BJ (cell line): ENCODE measurements at regions not wholly inside any gene's neighbourhood (a gene's known extent, or its start where the extent isn't known, plus 50 kb on each side); places are given as distances from the start of the nearest gene placed in this dataset.

Experiments
- CTCF ChIA-PET: fragments of 350-600 bp; formaldehyde crosslinking; extraction: SDS; loops from one replicate; lab custom pipeline; 2021; ENCODE audit warnings: antibody characterized with exemption, inconsistent platforms; lab: Yijun Ruan, JAX
- POLR2A ChIA-PET: fragments of 300-600 bp; sonication (Branson Sonifier 250); formaldehyde crosslinking; extraction: SDS; loops from one replicate; lab custom pipeline; 2021; ENCODE audit warnings: antibody characterized with exemption; lab: Charles Lee
- DNase-seq: peaks from one replicate; pipeline ENCODE4 v3.0.0-alpha.2; 2011; ENCODE audit warnings: low read depth
- H3K27me3 ChIP-seq: 2 replicates; pipeline ENCODE4 v1.6.0; 2011; ENCODE audit warnings: low read length; ENCODE audit not compliant: control insufficient read depth, insufficient read depth
- H3K36me3 ChIP-seq: 2 replicates; pipeline ENCODE4 v1.5.1; 2011; ENCODE audit warnings: low read length; ENCODE audit not compliant: control insufficient read depth, insufficient read depth
- H3K4me3 ChIP-seq: 2 replicates; pipeline ENCODE4 v1.5.1; 2011; ENCODE audit warnings: low read depth, mild to moderate bottlenecking, control low read depth, low read length
- CTCF ChIP-seq: IDR thresholded peaks from 2 replicates; pipeline ENCODE4 v1.5.1; 2011; ENCODE audit warnings: low read depth, mild to moderate bottlenecking, control low read depth, inconsistent platforms, low read length, moderate library complexity; ENCODE audit not compliant: insufficient read depth

GRCh38 chrX:117743469-117744251, 372.9 kb downstream of the KLHL13 start:
- no peaks in the 10 kb centered on the region for H3K36me3 ChIP-seq

GRCh38 chrX:117713411-117713810, 403.2 kb downstream of the KLHL13 start:
- Histone ChIP-seq H3K36me3 (no peaks in the 10 kb centered on the region), H3K4me3 (no peak overlapping the region), H3K27me3 (no peaks in the 10 kb centered on the region)
- no peak for TF ChIP-seq CTCF
- ChIA-PET POLR2A (no interaction called here), CTCF (no interaction called here)
- DNase-seq, result no peak

More at GRCh38 chrX:117743469-117744251, 372.9 kb downstream of the KLHL13 start:
- no peak for DNase-seq
- ChIA-PET POLR2A (no interaction called here), CTCF (interaction anchor here (0.6 kb wide), 1 partner anchor 31 kb away, joined by 3 read pairs; no protein-coding TSS in a partner anchor)
- no peaks in the 10 kb centered on the region for H3K27me3 ChIP-seq
- no peak for TF ChIP-seq CTCF
- H3K4me3 ChIP-seq, result no peak overlapping the region

GRCh38 chrX:117711782-117712181, 404.8 kb downstream of the KLHL13 start:
- CTCF ChIA-PET, result no interaction called here
- H3K4me3 ChIP-seq, result no peak overlapping the region
- no peaks in the 10 kb centered on the region for H3K27me3 ChIP-seq
- POLR2A ChIA-PET, result no interaction called here
- no peak for DNase-seq
- TF ChIP-seq CTCF, result no peak
- no peaks in the 10 kb centered on the region for H3K36me3 ChIP-seq

- no peak for TF ChIP-seq CTCF
- CTCF ChIA-PET, result no interaction called here
These were observed 408.5 kb downstream of the KLHL13 start for GRCh38 chrX:117707948-117708743.

GRCh38 chrX:117701050-117701449, 415.6 kb downstream of the KLHL13 start:
- ChIA-PET CTCF (no interaction called here), POLR2A (no interaction called here)
- Histone ChIP-seq H3K4me3 (no peak overlapping the region), H3K27me3 (no peaks in the 10 kb centered on the region), H3K36me3 (no peaks in the 10 kb centered on the region)
- DNase-seq, result no peak
- no peak for TF ChIP-seq CTCF

More at GRCh38 chrX:117707948-117708743, 408.5 kb downstream of the KLHL13 start:
- no peak for DNase-seq
- Histone ChIP-seq H3K4me3 (no peak overlapping the region), H3K27me3 (no peaks in the 10 kb centered on the region), H3K36me3 (no peaks in the 10 kb centered on the region)
- POLR2A ChIA-PET, result no interaction called here
